NOMO-1 treated with DMSO at 0.1 percent for 48 hours (cell line): ENCODE measurements at regions not wholly inside any gene's neighbourhood (a gene's known extent, or its start where the extent isn't known, plus 50 kb on each side); places are given as distances from the start of the nearest gene placed in this dataset.

Experiments
- DNase-seq: peaks from one replicate; lab custom pipeline; 2025; ENCODE audit not compliant: unreplicated experiment; lab: John Stamatoyannopoulos, UW

GRCh38 chr22:47564651-47565434 is 802.4 kb downstream of the TBC1D22A start:
- DNase-seq = no peak

- no peak for DNase-seq
Observed at GRCh38 chr22:47564158-47564450, 801.7 kb downstream of the TBC1D22A start.

- DNase-seq = no peak
Observed at GRCh38 chr22:47563406-47564157, 801.1 kb downstream of the TBC1D22A start.

GRCh38 chr22:47561766-47562165 is 799.3 kb downstream of the TBC1D22A start:
- no peak for DNase-seq

GRCh38 chr22:47561115-47561675 is 798.7 kb downstream of the TBC1D22A start:
- no peak for DNase-seq

- DNase-seq = no peak
Observed at GRCh38 chr22:47558828-47559700, 796.6 kb downstream of the TBC1D22A start.

- DNase-seq = no peak
Observed at GRCh38 chr22:47556473-47556872, 794.0 kb downstream of the TBC1D22A start.

- DNase-seq = no peak
Observed at GRCh38 chr22:47553436-47553835, 791.0 kb downstream of the TBC1D22A start.

GRCh38 chr22:47552541-47553205 is 790.2 kb downstream of the TBC1D22A start:
- DNase-seq = no peak

- no peak for DNase-seq
Observed at GRCh38 chr22:47552024-47552423, 789.6 kb downstream of the TBC1D22A start.

- DNase-seq = no peak
Observed at GRCh38 chr22:47551431-47551775, 789.0 kb downstream of the TBC1D22A start.

GRCh38 chr22:47550524-47551430 is 788.3 kb downstream of the TBC1D22A start:
- DNase-seq = no peak

- no peak for DNase-seq
Observed at GRCh38 chr22:47549741-47550340, 787.4 kb downstream of the TBC1D22A start.

- no peak for DNase-seq
Observed at GRCh38 chr22:47548953-47549740, 786.7 kb downstream of the TBC1D22A start.

GRCh38 chr22:47547881-47548650 is 785.6 kb downstream of the TBC1D22A start:
- DNase-seq = no peak

- no peak for DNase-seq
Observed at GRCh38 chr22:47547239-47547661, 784.8 kb downstream of the TBC1D22A start.

GRCh38 chr22:47544696-47545095 is 782.2 kb downstream of the TBC1D22A start:
- no peak for DNase-seq

GRCh38 chr22:47543447-47543846 is 781.0 kb downstream of the TBC1D22A start:
- no peak for DNase-seq
